Posterior cingulate gyrus (tissue), 11 donors: ENCODE measurements at regions not wholly inside any gene's neighbourhood (a gene's known extent, or its start where the extent isn't known, plus 50 kb on each side); places are given as distances from the start of the nearest gene placed in this dataset.

Experiments used
- DNase-seq, 10 donors: peaks; one replicate each; pipeline versions ENCODE4 v3.0.0 to v3.0.0-alpha.2; 2020 to 2021; ENCODE audit warnings: mixed read lengths in 3 of 10
- intact Hi-C: fragments of 100-400 bp; cut with DNase I; formaldehyde crosslinking; loops from one replicate; pipeline ENCODE4 v1.15.1; 2023

GRCh38 chr21:39106881-39107462, 76.3 kb downstream of the PSMG1 start:
- intact Hi-C loops, result no loop called here
- no peak for DNase-seq

GRCh38 chr21:39105836-39106235, 77.4 kb downstream of the PSMG1 start:
- intact Hi-C loops, result no loop called here
- DNase-seq, result no peak

- intact Hi-C loops, result no loop called here
- DNase-seq, result no peak
These were observed 77.9 kb downstream of the PSMG1 start for GRCh38 chr21:39105341-39105765.

- intact Hi-C loops, result no loop called here
- DNase-seq, result no peak
These were observed 78.3 kb downstream of the PSMG1 start for GRCh38 chr21:39104911-39105310.

- DNase-seq, result no peak
- intact Hi-C loops, result no loop called here
These were observed 79.6 kb downstream of the PSMG1 start for GRCh38 chr21:39103689-39104088.

GRCh38 chr21:39099859-39100258, 83.4 kb downstream of the PSMG1 start:
- intact Hi-C loops, result no loop called here
- no peak for DNase-seq

- intact Hi-C loops, result no loop called here
- no peak for DNase-seq
These were observed 84.5 kb downstream of the PSMG1 start for GRCh38 chr21:39098696-39099200.

- no peak for DNase-seq
- intact Hi-C loops, result no loop called here
These were observed 85.3 kb downstream of the PSMG1 start for GRCh38 chr21:39097981-39098380.

- peak in 1 of 10 donors; percentile 90 for DNase-seq
- intact Hi-C loops, result no loop called here
These were observed 85.9 kb downstream of the PSMG1 start for GRCh38 chr21:39097335-39097861.

- intact Hi-C loops, result no loop called here
- DNase-seq, result peak in 1 of 10 donors; percentile 67
These were observed 86.5 kb downstream of the PSMG1 start for GRCh38 chr21:39096754-39097153.

GRCh38 chr21:39095681-39096080, 87.6 kb downstream of the PSMG1 start:
- intact Hi-C loops, result no loop called here
- DNase-seq, result peak in 1 of 10 donors; percentile 27

- intact Hi-C loops, result no loop called here
- DNase-seq, result peak in 1 of 10 donors; percentile 49
These were observed 88.2 kb downstream of the PSMG1 start for GRCh38 chr21:39094847-39095579.

- intact Hi-C loops, result no loop called here
- peak in 1 of 10 donors; percentile 22 for DNase-seq
These were observed 89.0 kb downstream of the PSMG1 start for GRCh38 chr21:39094087-39094780.

- peak in 1 of 10 donors; percentile 61 for DNase-seq
- intact Hi-C loops, result no loop called here
These were observed 89.7 kb downstream of the PSMG1 start for GRCh38 chr21:39093526-39093925.

GRCh38 chr21:39088831-39089380, 94.3 kb downstream of the PSMG1 start:
- intact Hi-C loops, result no loop called here
- DNase-seq, result no peak

- intact Hi-C loops, result no loop called here
- DNase-seq, result no peak
These were observed 95.2 kb downstream of the PSMG1 start for GRCh38 chr21:39088031-39088370.

- intact Hi-C loops, result no loop called here
- peak in 1 of 10 donors; percentile 73 for DNase-seq
These were observed 95.8 kb downstream of the PSMG1 start for GRCh38 chr21:39087238-39088030.

GRCh38 chr21:39086547-39086946, 96.7 kb downstream of the PSMG1 start:
- DNase-seq, result no peak
- intact Hi-C loops, result no loop called here

GRCh38 chr21:39085843-39086405, 97.3 kb downstream of the PSMG1 start:
- peak in 2 of 10 donors; percentile 31 to 66 for DNase-seq
- intact Hi-C loops, result no loop called here
